ENCODE measurements at regions not wholly inside any gene's neighbourhood (a gene's known extent, or its start where the extent isn't known, plus 50 kb on each side); places are given as distances from the start of the nearest gene placed in this dataset.

DNA sequence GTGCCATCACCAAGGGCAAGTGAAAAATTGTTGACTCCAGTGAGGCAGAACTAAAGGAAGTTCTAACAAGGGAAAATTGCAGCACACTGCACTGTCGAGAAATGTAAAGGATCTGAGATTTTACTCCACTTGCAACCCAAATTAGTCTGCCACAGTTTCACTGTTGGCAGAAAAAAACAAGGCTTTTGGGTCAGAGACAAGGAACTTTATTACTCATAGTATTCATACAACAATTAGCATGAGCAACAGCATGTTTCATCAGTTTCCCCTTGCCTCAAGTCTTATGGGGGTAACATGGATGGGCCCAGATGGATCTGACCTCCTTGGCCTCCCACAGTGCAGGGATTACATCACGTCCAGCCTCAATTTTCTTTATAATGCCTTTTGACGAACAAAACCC, 125.3 kb downstream of the LTN1 start:
- Mint-ChIP-seq H3K9me3 (no peaks in the 10 kb centered on the region), H3K27ac (no peak overlapping the region), H3K4me3 (no peak overlapping the region), H3K27me3 (ENCODE audit: low read depth) (no peaks in the 10 kb centered on the region), H3K36me3 (peaks cover 16% of the 10 kb centered on the region), H3K4me1 (no peaks in the 10 kb centered on the region)
- ChIA-PET CTCF (no interaction called here), POLR2A (no interaction called here)
- TF ChIP-seq SMAD3 (CRISPR knock-in tag; IDR thresholded peaks at IDR 0.05; ENCODE audit: borderline replicate concordance) (no peak), RORB (CRISPR knock-in tag; IDR thresholded peaks at IDR 0.05) (no peak), ZNF263 (CRISPR knock-in tag; IDR thresholded peaks at IDR 0.05; ENCODE audit: low read depth) (no peak), NFYB (CRISPR knock-in tag; conservative IDR thresholded peaks at IDR 0.05; ENCODE audit: low read depth) (no peak), ZNF138 (CRISPR knock-in tag; conservative IDR thresholded peaks at IDR 0.05) (no peak), ZNF671 (CRISPR knock-in tag; IDR thresholded peaks at IDR 0.05) (no peak), SMAD4 (CRISPR knock-in tag; IDR thresholded peaks at IDR 0.05) (no peak), ZNF281 (CRISPR knock-in tag; IDR thresholded peaks at IDR 0.05) (no peak)
- ATAC-seq (no peak), DNase-seq (ENCODE audit: low spot score) (no peak)

DNA sequence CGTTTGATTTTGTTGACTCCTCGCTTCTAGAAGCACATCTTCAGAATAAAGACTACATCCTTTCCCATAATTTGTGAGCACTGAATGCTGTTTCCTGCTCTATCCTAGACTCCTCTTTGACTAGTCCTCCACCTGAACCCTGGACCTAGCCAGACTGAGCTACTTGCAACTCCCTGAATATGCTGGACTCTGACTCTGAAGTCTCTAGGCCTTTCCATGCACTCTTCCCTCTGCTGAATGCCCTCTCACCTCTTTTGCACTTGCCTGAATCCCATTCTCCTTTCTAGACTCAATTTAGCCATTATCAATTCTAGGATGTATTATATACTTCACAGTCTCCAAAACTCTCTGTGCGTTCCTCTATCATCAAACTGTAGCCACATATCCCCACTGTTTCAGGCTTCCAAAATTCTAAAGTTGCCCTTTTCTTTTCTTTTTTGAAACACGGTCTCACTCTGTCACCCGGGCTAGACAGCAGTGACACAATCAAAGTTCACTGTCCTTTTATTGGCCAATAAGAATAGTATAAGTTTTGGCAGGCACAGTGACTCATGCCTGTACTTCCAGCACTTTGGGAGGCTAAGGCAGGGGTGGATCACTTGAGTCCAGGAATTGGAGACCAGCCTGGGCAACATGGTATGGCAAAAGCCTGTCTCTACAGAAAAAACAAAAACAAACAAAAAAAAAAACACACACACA, 127.0 kb downstream of the LTN1 start:
- no peak for DNase-seq (ENCODE audit: low spot score)
- no peaks in the 10 kb centered on the region for H3K27me3 Mint-ChIP-seq (ENCODE audit: low read depth)
- no peaks in the 10 kb centered on the region for H3K9me3 Mint-ChIP-seq
- ChIA-PET CTCF (no interaction called here), POLR2A (no interaction called here)
- peaks cover 11% of the 10 kb centered on the region for H3K36me3 Mint-ChIP-seq
- H3K4me3 Mint-ChIP-seq: no peak overlapping the region
- no peak overlapping the region for H3K27ac Mint-ChIP-seq
- H3K4me1 Mint-ChIP-seq: no peaks in the 10 kb centered on the region
- ATAC-seq: no peak
- TF ChIP-seq, protein P1, sequence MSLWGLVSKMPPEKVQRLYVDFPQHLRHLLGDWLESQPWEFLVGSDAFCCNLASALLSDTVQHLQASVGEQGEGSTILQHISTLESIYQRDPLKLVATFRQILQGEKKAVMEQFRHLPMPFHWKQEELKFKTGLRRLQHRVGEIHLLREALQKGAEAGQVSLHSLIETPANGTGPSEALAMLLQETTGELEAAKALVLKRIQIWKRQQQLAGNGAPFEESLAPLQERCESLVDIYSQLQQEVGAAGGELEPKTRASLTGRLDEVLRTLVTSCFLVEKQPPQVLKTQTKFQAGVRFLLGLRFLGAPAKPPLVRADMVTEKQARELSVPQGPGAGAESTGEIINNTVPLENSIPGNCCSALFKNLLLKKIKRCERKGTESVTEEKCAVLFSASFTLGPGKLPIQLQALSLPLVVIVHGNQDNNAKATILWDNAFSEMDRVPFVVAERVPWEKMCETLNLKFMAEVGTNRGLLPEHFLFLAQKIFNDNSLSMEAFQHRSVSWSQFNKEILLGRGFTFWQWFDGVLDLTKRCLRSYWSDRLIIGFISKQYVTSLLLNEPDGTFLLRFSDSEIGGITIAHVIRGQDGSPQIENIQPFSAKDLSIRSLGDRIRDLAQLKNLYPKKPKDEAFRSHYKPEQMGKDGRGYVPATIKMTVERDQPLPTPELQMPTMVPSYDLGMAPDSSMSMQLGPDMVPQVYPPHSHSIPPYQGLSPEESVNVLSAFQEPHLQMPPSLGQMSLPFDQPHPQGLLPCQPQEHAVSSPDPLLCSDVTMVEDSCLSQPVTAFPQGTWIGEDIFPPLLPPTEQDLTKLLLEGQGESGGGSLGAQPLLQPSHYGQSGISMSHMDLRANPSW (CRISPR knock-in tag; conservative IDR thresholded peaks at IDR 0.05; ENCODE audit: low read depth): no peak
- TF ChIP-seq, protein P2, sequence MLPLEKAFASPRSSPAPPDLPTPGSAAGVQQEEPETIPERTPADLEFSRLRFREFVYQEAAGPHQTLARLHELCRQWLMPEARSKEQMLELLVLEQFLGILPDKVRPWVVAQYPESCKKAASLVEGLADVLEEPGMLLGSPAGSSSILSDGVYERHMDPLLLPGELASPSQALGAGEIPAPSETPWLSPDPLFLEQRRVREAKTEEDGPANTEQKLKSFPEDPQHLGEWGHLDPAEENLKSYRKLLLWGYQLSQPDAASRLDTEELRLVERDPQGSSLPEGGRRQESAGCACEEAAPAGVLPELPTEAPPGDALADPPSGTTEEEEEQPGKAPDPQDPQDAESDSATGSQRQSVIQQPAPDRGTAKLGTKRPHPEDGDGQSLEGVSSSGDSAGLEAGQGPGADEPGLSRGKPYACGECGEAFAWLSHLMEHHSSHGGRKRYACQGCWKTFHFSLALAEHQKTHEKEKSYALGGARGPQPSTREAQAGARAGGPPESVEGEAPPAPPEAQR (CRISPR knock-in tag; IDR thresholded peaks at IDR 0.05): no peak
- TF ChIP-seq, protein P3, sequence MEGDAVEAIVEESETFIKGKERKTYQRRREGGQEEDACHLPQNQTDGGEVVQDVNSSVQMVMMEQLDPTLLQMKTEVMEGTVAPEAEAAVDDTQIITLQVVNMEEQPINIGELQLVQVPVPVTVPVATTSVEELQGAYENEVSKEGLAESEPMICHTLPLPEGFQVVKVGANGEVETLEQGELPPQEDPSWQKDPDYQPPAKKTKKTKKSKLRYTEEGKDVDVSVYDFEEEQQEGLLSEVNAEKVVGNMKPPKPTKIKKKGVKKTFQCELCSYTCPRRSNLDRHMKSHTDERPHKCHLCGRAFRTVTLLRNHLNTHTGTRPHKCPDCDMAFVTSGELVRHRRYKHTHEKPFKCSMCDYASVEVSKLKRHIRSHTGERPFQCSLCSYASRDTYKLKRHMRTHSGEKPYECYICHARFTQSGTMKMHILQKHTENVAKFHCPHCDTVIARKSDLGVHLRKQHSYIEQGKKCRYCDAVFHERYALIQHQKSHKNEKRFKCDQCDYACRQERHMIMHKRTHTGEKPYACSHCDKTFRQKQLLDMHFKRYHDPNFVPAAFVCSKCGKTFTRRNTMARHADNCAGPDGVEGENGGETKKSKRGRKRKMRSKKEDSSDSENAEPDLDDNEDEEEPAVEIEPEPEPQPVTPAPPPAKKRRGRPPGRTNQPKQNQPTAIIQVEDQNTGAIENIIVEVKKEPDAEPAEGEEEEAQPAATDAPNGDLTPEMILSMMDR (IDR thresholded peaks at IDR 0.05): no peak
- no peak for TF ChIP-seq ZNF416 (CRISPR knock-in tag; IDR thresholded peaks at IDR 0.05)
- TF ChIP-seq ATF3 (CRISPR knock-in tag; conservative IDR thresholded peaks at IDR 0.05): no peak
- TF ChIP-seq IRF2 (CRISPR knock-in tag; IDR thresholded peaks at IDR 0.05; ENCODE audit: borderline replicate concordance, low read depth): no peak
- no peak for TF ChIP-seq SOX15 (CRISPR knock-in tag; IDR thresholded peaks at IDR 0.05)
- no peak for TF ChIP-seq ZNF232 (CRISPR knock-in tag; IDR thresholded peaks at IDR 0.05)
- TF ChIP-seq GTF2I (CRISPR knock-in tag; conservative IDR thresholded peaks at IDR 0.05): no peak
- no peak for TF ChIP-seq HMGA2 (CRISPR knock-in tag; IDR thresholded peaks at IDR 0.05)
- TF ChIP-seq, protein P4, sequence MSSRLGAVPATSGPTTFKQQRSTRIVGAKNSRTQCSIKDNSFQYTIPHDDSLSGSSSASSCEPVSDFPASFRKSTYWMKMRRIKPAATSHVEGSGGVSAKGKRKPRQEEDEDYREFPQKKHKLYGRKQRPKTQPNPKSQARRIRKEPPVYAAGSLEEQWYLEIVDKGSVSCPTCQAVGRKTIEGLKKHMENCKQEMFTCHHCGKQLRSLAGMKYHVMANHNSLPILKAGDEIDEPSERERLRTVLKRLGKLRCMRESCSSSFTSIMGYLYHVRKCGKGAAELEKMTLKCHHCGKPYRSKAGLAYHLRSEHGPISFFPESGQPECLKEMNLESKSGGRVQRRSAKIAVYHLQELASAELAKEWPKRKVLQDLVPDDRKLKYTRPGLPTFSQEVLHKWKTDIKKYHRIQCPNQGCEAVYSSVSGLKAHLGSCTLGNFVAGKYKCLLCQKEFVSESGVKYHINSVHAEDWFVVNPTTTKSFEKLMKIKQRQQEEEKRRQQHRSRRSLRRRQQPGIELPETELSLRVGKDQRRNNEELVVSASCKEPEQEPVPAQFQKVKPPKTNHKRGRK (CRISPR knock-in tag; IDR thresholded peaks at IDR 0.05; ENCODE audit: borderline replicate concordance): no peak
- no peak for TF ChIP-seq NR1H2 (CRISPR knock-in tag; IDR thresholded peaks at IDR 0.05)
- TF ChIP-seq CREB1 (CRISPR knock-in tag; IDR thresholded peaks at IDR 0.05): no peak
- no peak for TF ChIP-seq GABPB1 (CRISPR knock-in tag; IDR thresholded peaks at IDR 0.05)
- TF ChIP-seq ETV6 (CRISPR knock-in tag; IDR thresholded peaks at IDR 0.05): no peak
- no peak for TF ChIP-seq PRRX2 (CRISPR knock-in tag; IDR thresholded peaks at IDR 0.05)
- TF ChIP-seq FOXP1 (CRISPR knock-in tag; IDR thresholded peaks at IDR 0.05; ENCODE audit: borderline replicate concordance): no peak
- TF ChIP-seq E2F1 (CRISPR knock-in tag; IDR thresholded peaks at IDR 0.05): no peak
